HUES6 (cell line): ENCODE measurements at regions not wholly inside any gene's neighbourhood (a gene's known extent, or its start where the extent isn't known, plus 50 kb on each side); places are given as distances from the start of the nearest gene placed in this dataset.
"Not testable (repeated sequence)": the region's sequence is repeated elsewhere in the genome, so short reads cannot be mapped to it uniquely, and the experiment has no call there.

Experiments
- H3K27ac ChIP-seq: 2 replicates; pipeline ENCODE4 v1.7.0; 2013; ENCODE audit warnings: low read depth, mild to moderate bottlenecking, low read length, inconsistent platforms
- H3K27me3 ChIP-seq: 2 replicates; pipeline ENCODE4 v1.6.1; 2013; ENCODE audit warnings: low read length; ENCODE audit not compliant: control insufficient read depth, insufficient read depth
- H3K36me3 ChIP-seq: 2 replicates; pipeline ENCODE4 v1.6.1; 2013; ENCODE audit warnings: low read length; ENCODE audit not compliant: control insufficient read depth, insufficient read depth
- H3K4me1 ChIP-seq: 2 replicates; pipeline ENCODE4 v1.6.1; 2013; ENCODE audit warnings: low read length; ENCODE audit not compliant: control insufficient read depth, insufficient read depth
- H3K4me3 ChIP-seq: 2 replicates; pipeline ENCODE4 v1.5.1; 2013; ENCODE audit warnings: low read depth, low read length
- H3K9ac ChIP-seq: one replicate; pipeline ENCODE4 v1.6.1; 2013; ENCODE audit warnings: mild to moderate bottlenecking, low read length
- H3K9me3 ChIP-seq: 2 replicates; pipeline ENCODE4 v1.6.1; 2013; ENCODE audit warnings: low read depth, low read length; ENCODE audit not compliant: control insufficient read depth, insufficient read depth

GRCh38 chrX:35617836-35618235, 180.3 kb upstream of the MAGEB16 start:
- Histone ChIP-seq H3K4me1 (no peaks in the 10 kb centered on the region), H3K9ac (no peak overlapping the region), H3K9me3 (peaks cover 11% of the 10 kb centered on the region), H3K36me3 (no peaks in the 10 kb centered on the region), H3K4me3 (no peak overlapping the region), H3K27ac (no peak overlapping the region), H3K27me3 (no peaks in the 10 kb centered on the region)

GRCh38 chrX:35622040-35622439, 176.1 kb upstream of the MAGEB16 start:
- H3K27me3 ChIP-seq = no peaks in the 10 kb centered on the region
- peaks cover 28% of the 10 kb centered on the region for H3K9me3 ChIP-seq
- H3K27ac ChIP-seq = no peak overlapping the region
- no peak overlapping the region for H3K9ac ChIP-seq
- no peaks in the 10 kb centered on the region for H3K4me1 ChIP-seq
- H3K36me3 ChIP-seq = no peaks in the 10 kb centered on the region
- H3K4me3 ChIP-seq = no peak overlapping the region

- Histone ChIP-seq H3K9ac (no peak overlapping the region), H3K27ac (no peak overlapping the region), H3K27me3 (no peaks in the 10 kb centered on the region), H3K9me3 (peaks cover 28% of the 10 kb centered on the region), H3K4me1 (no peaks in the 10 kb centered on the region), H3K36me3 (no peaks in the 10 kb centered on the region), H3K4me3 (no peak overlapping the region)
Measured at GRCh38 chrX:35622601-35623000, 175.5 kb upstream of the MAGEB16 start.

- H3K4me1 ChIP-seq = no peaks in the 10 kb centered on the region
- H3K27me3 ChIP-seq = no peaks in the 10 kb centered on the region
- H3K9me3 ChIP-seq = peaks cover 28% of the 10 kb centered on the region
- H3K36me3 ChIP-seq = no peaks in the 10 kb centered on the region
- H3K9ac ChIP-seq = no peak overlapping the region
- H3K27ac ChIP-seq = no peak overlapping the region
- H3K4me3 ChIP-seq = no peak overlapping the region
Measured at GRCh38 chrX:35625714-35626113, 172.4 kb upstream of the MAGEB16 start.

- H3K27ac ChIP-seq = no peak overlapping the region
- H3K9ac ChIP-seq = no peak overlapping the region
- peaks cover 28% of the 10 kb centered on the region for H3K9me3 ChIP-seq
- H3K27me3 ChIP-seq = no peaks in the 10 kb centered on the region
- H3K4me3 ChIP-seq = no peak overlapping the region
- H3K4me1 ChIP-seq = no peaks in the 10 kb centered on the region
- no peaks in the 10 kb centered on the region for H3K36me3 ChIP-seq
Measured at GRCh38 chrX:35626124-35626523, 172.0 kb upstream of the MAGEB16 start.

- not testable (repeated sequence) for H3K36me3 ChIP-seq, H3K4me3 ChIP-seq, H3K4me1 ChIP-seq, H3K27ac ChIP-seq, H3K27me3 ChIP-seq, H3K9ac ChIP-seq, H3K9me3 ChIP-seq
Measured at GRCh38 chrX:35635971-35636370, 162.2 kb upstream of the MAGEB16 start.

GRCh38 chrX:35664833-35665232, 133.3 kb upstream of the MAGEB16 start:
- Histone ChIP-seq H3K36me3 (no peaks in the 10 kb centered on the region), H3K9ac (no peak overlapping the region), H3K27ac (peak overlapping the region; percentile 26; the same call in 1 of the 2 replicates), H3K4me3 (no peak overlapping the region), H3K9me3 (peaks cover 6% of the 10 kb centered on the region; the same call in 1 of the 2 replicates), H3K4me1 (peaks cover 22% of the 10 kb centered on the region), H3K27me3 (no peaks in the 10 kb centered on the region)

- H3K36me3 ChIP-seq = no peaks in the 10 kb centered on the region
- peaks cover 6% of the 10 kb centered on the region; the same call in 1 of the 2 replicates for H3K9me3 ChIP-seq
- peak overlapping the region; percentile 44; the same call in 1 of the 2 replicates for H3K27ac ChIP-seq
- H3K9ac ChIP-seq = peak overlapping the region; percentile 21
- H3K4me1 ChIP-seq = peaks cover 22% of the 10 kb centered on the region
- no peak overlapping the region for H3K4me3 ChIP-seq
- H3K27me3 ChIP-seq = no peaks in the 10 kb centered on the region
Measured at GRCh38 chrX:35665311-35665710, 132.8 kb upstream of the MAGEB16 start.

GRCh38 chrX:35670889-35671288, 127.3 kb upstream of the MAGEB16 start:
- Histone ChIP-seq H3K9me3 (peaks cover 6% of the 10 kb centered on the region; the same call in 1 of the 2 replicates), H3K27me3 (no peaks in the 10 kb centered on the region; the same call in 1 of the 2 replicates), H3K36me3 (no peaks in the 10 kb centered on the region; the same call in 1 of the 2 replicates), H3K9ac (no peak overlapping the region), H3K4me3 (no peak overlapping the region), H3K4me1 (peaks cover 3% of the 10 kb centered on the region), H3K27ac (no peak overlapping the region)

GRCh38 chrX:35675151-35675550, 123.0 kb upstream of the MAGEB16 start:
- H3K36me3 ChIP-seq = no peaks in the 10 kb centered on the region; the same call in 1 of the 2 replicates
- no peaks in the 10 kb centered on the region; the same call in 1 of the 2 replicates for H3K27me3 ChIP-seq
- H3K4me3 ChIP-seq = no peak overlapping the region
- no peaks in the 10 kb centered on the region for H3K4me1 ChIP-seq
- no peak overlapping the region for H3K27ac ChIP-seq
- no peaks in the 10 kb centered on the region for H3K9me3 ChIP-seq
- no peak overlapping the region for H3K9ac ChIP-seq

GRCh38 chrX:35680940-35681346, 117.2 kb upstream of the MAGEB16 start:
- Histone ChIP-seq H3K4me1 (no peaks in the 10 kb centered on the region), H3K4me3 (no peak overlapping the region), H3K27ac (no peak overlapping the region), H3K36me3 (no peaks in the 10 kb centered on the region), H3K9ac (no peak overlapping the region), H3K9me3 (no peaks in the 10 kb centered on the region; the same call in 1 of the 2 replicates), H3K27me3 (peaks cover 2% of the 10 kb centered on the region; the same call in 1 of the 2 replicates)
